ENCODE measurements at regions not wholly inside any gene's neighbourhood (a gene's known extent, or its start where the extent isn't known, plus 50 kb on each side); places are given as distances from the start of the nearest gene placed in this dataset.
A peak's percentile ranks its signal among the peaks of the same experiment; 100 is the strongest.

- no peak overlapping the region for H3K4me3 ChIP-seq
- WGBS, 4 donors = 65 to 72% (median 69%) methylated on average over 10 of the region's 10 CpGs
- TF ChIP-seq POLR2A (IDR thresholded peaks at IDR 0.05) = no peak
- no peak for TF ChIP-seq CTCF (IDR thresholded peaks at IDR 0.05)
- intact Hi-C loops (cut with DNase I) = no loop called here
- H3K9me3 ChIP-seq = no peaks in the 10 kb centered on the region
- H3K27ac ChIP-seq = no peak overlapping the region
- ATAC-seq = no peak
- DNase-seq = no peak
- peaks cover 0 to 16% (median 0%) of the 10 kb centered on the region in 9 donors for H3K27me3 ChIP-seq
- H3K4me1 ChIP-seq = no peaks in the 10 kb centered on the region
- no peaks in the 10 kb centered on the region for H3K36me3 ChIP-seq
Measured at GRCh38 chr16:50909831-50910735, 168.2 kb downstream of the CYLD start.

GRCh38 chr16:50908468-50908867 is 166.6 kb downstream of the CYLD start:
- Histone ChIP-seq H3K4me1 (no peaks in the 10 kb centered on the region), H3K36me3 (no peaks in the 10 kb centered on the region), H3K27ac (no peak overlapping the region), H3K27me3 (peaks cover 0 to 11% (median 0%) of the 10 kb centered on the region in 9 donors), H3K9me3 (no peaks in the 10 kb centered on the region), H3K4me3 (no peak overlapping the region)
- no peak for ATAC-seq
- no peak for TF ChIP-seq POLR2A (IDR thresholded peaks at IDR 0.05)
- TF ChIP-seq CTCF (IDR thresholded peaks at IDR 0.05) = no peak
- intact Hi-C loops (cut with DNase I) = no loop called here
- 73 to 86% (median 77%) methylated on average over 7 of the region's 7 CpGs for WGBS, 4 donors
- no peak for DNase-seq

- intact Hi-C loops (cut with DNase I) = no loop called here
- no peak for TF ChIP-seq POLR2A (IDR thresholded peaks at IDR 0.05)
- TF ChIP-seq CTCF (IDR thresholded peaks at IDR 0.05) = no peak
- no peaks in the 10 kb centered on the region for H3K9me3 ChIP-seq
Measured at GRCh38 chr16:50906454-50906853, 164.6 kb downstream of the CYLD start.

GRCh38 chr16:50902457-50902856 is 160.6 kb downstream of the CYLD start:
- TF ChIP-seq CTCF (IDR thresholded peaks at IDR 0.05) (no peak), POLR2A (IDR thresholded peaks at IDR 0.05) (no peak)
- no peak for ATAC-seq

More at GRCh38 chr16:50906454-50906853, 164.6 kb downstream of the CYLD start:
- 53 to 65% (median 61%) methylated on average over 10 of the region's 10 CpGs for WGBS, 4 donors
- H3K36me3 ChIP-seq = no peaks in the 10 kb centered on the region
- no peak overlapping the region for H3K4me3 ChIP-seq
- DNase-seq = no peak
- ATAC-seq = peak in 1 of 4 donors; percentile 24
- H3K4me1 ChIP-seq = no peaks in the 10 kb centered on the region
- peaks cover 0 to 11% (median 0%) of the 10 kb centered on the region in 9 donors for H3K27me3 ChIP-seq
- no peak overlapping the region for H3K27ac ChIP-seq

More at GRCh38 chr16:50902457-50902856, 160.6 kb downstream of the CYLD start:
- Histone ChIP-seq H3K27ac (no peak overlapping the region), H3K9me3 (peaks cover 0 to 6% (median 0%) of the 10 kb centered on the region in 12 donors), H3K36me3 (no peaks in the 10 kb centered on the region), H3K4me3 (no peak overlapping the region), H3K4me1 (no peaks in the 10 kb centered on the region), H3K27me3 (peaks cover 0 to 5% (median 0%) of the 10 kb centered on the region in 9 donors)
- intact Hi-C loops (cut with DNase I) = no loop called here
- no peak for DNase-seq
- 7 to 13% (median 9%) methylated on average over 1 of the region's 1 CpG for WGBS, 4 donors

Measured in heart left ventricle (tissue), 16 donors.